Thoracic aorta (tissue), 2 donors: ENCODE measurements at regions not wholly inside any gene's neighbourhood (a gene's known extent, or its start where the extent isn't known, plus 50 kb on each side); places are given as distances from the start of the nearest gene placed in this dataset.
A peak's percentile ranks its signal among the peaks of the same experiment; 100 is the strongest.
"Not testable (repeated sequence)": the region's sequence is repeated elsewhere in the genome, so short reads cannot be mapped to it uniquely, and the experiment has no call there.

ENCODE experiments used
- ATAC-seq: fragments of 150-250 bp; one replicate; pipeline ENCODE4 v1.8.0; 2017; ENCODE audit warnings: low read depth; ENCODE audit not compliant: insufficient number of reproducible peaks, low FRiP score
- DNase-seq: peaks from one replicate; pipeline ENCODE4 v3.0.0-alpha.2; 2020; ENCODE audit warnings: low spot score
- H3K27ac ChIP-seq, 2 donors: fragments of 200-600 bp; sonication (generic); 1 replicate in 1 of 2; 2 replicates in 1 of 2; pipeline ENCODE4 v1.5.1; 2016; ENCODE audit warnings: mild to moderate bottlenecking in 2 of 2, moderate library complexity in 2 of 2
- H3K27me3 ChIP-seq: fragments of 200-600 bp; sonication (generic); replicated peaks from 2 replicates; pipeline ENCODE4 v1.6.0; 2016; ENCODE audit warnings: mild to moderate bottlenecking; ENCODE audit not compliant: insufficient read depth
- H3K36me3 ChIP-seq: fragments of 200-600 bp; sonication (generic); one replicate; pipeline ENCODE4 v1.5.1; 2016
- H3K4me1 ChIP-seq, 2 donors: fragments of 200-600 bp; sonication (generic); 1 replicate in 1 of 2; 2 replicates in 1 of 2; pipeline versions ENCODE4 v1.5.1 to v1.6.0; 2016; ENCODE audit warnings: low read depth in 2 of 2, mild to moderate bottlenecking in 1 of 2; ENCODE audit not compliant: control insufficient read depth in 1 of 2
- H3K4me3 ChIP-seq: fragments of 200-600 bp; sonication (generic); 2 replicates; pipeline ENCODE4 v1.5.1; 2016; ENCODE audit warnings: mild to moderate bottlenecking
- H3K9me3 ChIP-seq: fragments of 200-600 bp; sonication (generic); 2 replicates; pipeline ENCODE4 v1.5.1; 2016

GRCh38 chr1:610538-610937 lies 75.9 kb downstream of the OR4F16 start:
- H3K9me3 ChIP-seq, H3K27ac ChIP-seq, DNase-seq, H3K36me3 ChIP-seq, H3K27me3 ChIP-seq, ATAC-seq, H3K4me3 ChIP-seq, H3K4me1 ChIP-seq: not testable (repeated sequence)

- not testable (repeated sequence) for H3K4me1 ChIP-seq, H3K9me3 ChIP-seq, H3K27ac ChIP-seq, H3K36me3 ChIP-seq, ATAC-seq, DNase-seq, H3K27me3 ChIP-seq, H3K4me3 ChIP-seq
Observed at GRCh38 chr1:609161-609560, 77.3 kb downstream of the OR4F16 start.

- DNase-seq, H3K36me3 ChIP-seq, ATAC-seq, H3K27ac ChIP-seq, H3K4me3 ChIP-seq, H3K27me3 ChIP-seq, H3K9me3 ChIP-seq, H3K4me1 ChIP-seq: not testable (repeated sequence)
Observed at GRCh38 chr1:605279-605678, 81.2 kb downstream of the OR4F16 start.

GRCh38 chr1:588211-588610 lies 98.2 kb downstream of the OR4F16 start:
- H3K27me3 ChIP-seq, H3K4me3 ChIP-seq, H3K9me3 ChIP-seq, H3K36me3 ChIP-seq, H3K4me1 ChIP-seq, H3K27ac ChIP-seq, DNase-seq, ATAC-seq: not testable (repeated sequence)

- not testable (repeated sequence) for H3K9me3 ChIP-seq, H3K4me3 ChIP-seq, H3K4me1 ChIP-seq, ATAC-seq, H3K27me3 ChIP-seq, H3K36me3 ChIP-seq, H3K27ac ChIP-seq
- DNase-seq = peak; percentile 7
Observed at GRCh38 chr1:585992-586391, 100.5 kb downstream of the OR4F16 start.
